ENCODE measurements at regions not wholly inside any gene's neighbourhood (a gene's known extent, or its start where the extent isn't known, plus 50 kb on each side); places are given as distances from the start of the nearest gene placed in this dataset.

GRCh38 chrX:25278341-25278740 lies 262.6 kb upstream of the ARX start:
- Histone ChIP-seq H3K4me2 (ENCODE audit: control insufficient read depth, insufficient read depth) (no peak overlapping the region), H3K9ac (ENCODE audit: control insufficient read depth, insufficient read depth, low read length) (no peak overlapping the region), H3K4me1 (ENCODE audit: control insufficient read depth, insufficient read depth, low read length) (no peaks in the 10 kb centered on the region), H3K9me3 (replicated peaks; ENCODE audit: control insufficient read depth, insufficient read depth, low read length) (no peaks in the 10 kb centered on the region), H3K36me3 (ENCODE audit: control insufficient read depth in 2 of 2, insufficient read depth in 2 of 2, low read length in 1 of 2) (no peaks in the 10 kb centered on the region), H3K4me3 (no peak overlapping the region), H3K27ac (ENCODE audit: control insufficient read depth, insufficient read depth) (no peak overlapping the region), H3K79me2 (ENCODE audit: control insufficient read depth, insufficient read depth, low read length) (no peaks in the 10 kb centered on the region), H2AFZ (ENCODE audit: control insufficient read depth, low read depth, low read length) (no peak overlapping the region), H4K20me1 (ENCODE audit: control insufficient read depth, insufficient read depth) (no peaks in the 10 kb centered on the region), H3K27me3 (replicated peaks in 1 of 2; ENCODE audit: control insufficient read depth in 2 of 2, insufficient read depth in 2 of 2, low read length in 1 of 2) (no peaks in the 10 kb centered on the region)
- intact Hi-C loops (cut with micrococcal nuclease; ENCODE audit: unreplicated experiment) (no loop called here), in situ Hi-C loops (cut with MboI) (no loop called here)
- TF ChIP-seq CREB1 (IDR thresholded peaks at IDR 0.05; ENCODE audit: low read depth) (no peak), TCF12 (IDR thresholded peaks at IDR 0.05; ENCODE audit: low read depth, low read length) (no peak), IRF5 (IDR thresholded peaks at IDR 0.05; ENCODE audit: borderline replicate concordance) (no peak), CREM (IDR thresholded peaks at IDR 0.05; ENCODE audit: low read depth) (no peak), ZNF384 (IDR thresholded peaks at IDR 0.05; ENCODE audit: borderline replicate concordance, low read depth, low read length) (no peak), WRNIP1 (IDR thresholded peaks at IDR 0.05; ENCODE audit: borderline replicate concordance, low read depth, low read length) (no peak), ZBED1 (IDR thresholded peaks at IDR 0.05; ENCODE audit: borderline replicate concordance) (no peak), RFX5 (IDR thresholded peaks at IDR 0.05; ENCODE audit: low read depth, low read length) (no peak), RELA (IDR thresholded peaks at IDR 0.05; ENCODE audit: borderline replicate concordance, partially characterized antibody) (no peak), HDAC2 (IDR thresholded peaks at IDR 0.05) (no peak)
- ATAC-seq, result no peak
- ChIA-PET SMC1A (ENCODE audit: uncharacterized antibody, unreplicated experiment) (no interaction called here), POLR2A (no interaction called here), RAD21 (ENCODE audit: unreplicated experiment) (no interaction called here), CTCF (no interaction called here)
- no peak for FAIRE-seq
- DNase-seq (ENCODE audit: low read depth, low spot score), result no peak
- BruUV-seq (replicated peaks), result no TSS peak

- in situ Hi-C loops (cut with MboI) (no loop called here), intact Hi-C loops (cut with micrococcal nuclease; ENCODE audit: unreplicated experiment) (no loop called here)
- no peak overlapping the region for H3K9ac ChIP-seq (ENCODE audit: control insufficient read depth, insufficient read depth, low read length)
- ChIA-PET CTCF (no interaction called here), POLR2A (no interaction called here), RAD21 (ENCODE audit: unreplicated experiment) (no interaction called here), SMC1A (ENCODE audit: uncharacterized antibody, unreplicated experiment) (no interaction called here)
- no peaks in the 10 kb centered on the region for H4K20me1 ChIP-seq (ENCODE audit: control insufficient read depth, insufficient read depth)
- ATAC-seq (no peak), FAIRE-seq (no peak), DNase-seq (ENCODE audit: low read depth, low spot score) (no peak)
- H3K79me2 ChIP-seq (ENCODE audit: control insufficient read depth, insufficient read depth, low read length), result no peaks in the 10 kb centered on the region
- no peak overlapping the region for H3K4me2 ChIP-seq (ENCODE audit: control insufficient read depth, insufficient read depth)
- no peak overlapping the region for H2AFZ ChIP-seq (ENCODE audit: control insufficient read depth, low read depth, low read length)
- H3K27ac ChIP-seq (ENCODE audit: control insufficient read depth, insufficient read depth), result no peak overlapping the region
- no TSS peak for BruUV-seq (replicated peaks)
- H3K36me3 ChIP-seq (ENCODE audit: control insufficient read depth in 2 of 2, insufficient read depth in 2 of 2, low read length in 1 of 2), result no peaks in the 10 kb centered on the region
- H3K27me3 ChIP-seq (replicated peaks in 1 of 2; ENCODE audit: control insufficient read depth in 2 of 2, insufficient read depth in 2 of 2, low read length in 1 of 2), result no peaks in the 10 kb centered on the region
- H3K9me3 ChIP-seq (replicated peaks; ENCODE audit: control insufficient read depth, insufficient read depth, low read length), result no peaks in the 10 kb centered on the region
- no peak overlapping the region for H3K4me3 ChIP-seq
- 54% methylated on average over 3 of the region's 3 CpGs for WGBS (ENCODE audit: insufficient coverage, insufficient replicate concordance, low lambda C conversion rate, missing lambda C conversion rate)
- no peaks in the 10 kb centered on the region for H3K4me1 ChIP-seq (ENCODE audit: control insufficient read depth, insufficient read depth, low read length)
- TF ChIP-seq MTA2 (IDR thresholded peaks at IDR 0.05; ENCODE audit: low read depth), result no peak
- TF ChIP-seq RB1 (IDR thresholded peaks at IDR 0.05; ENCODE audit: borderline replicate concordance), result no peak
- TF ChIP-seq POU2F2 (IDR thresholded peaks at IDR 0.05; ENCODE audit: borderline replicate concordance, low read depth, low read length), result no peak
- TF ChIP-seq, protein P1, sequence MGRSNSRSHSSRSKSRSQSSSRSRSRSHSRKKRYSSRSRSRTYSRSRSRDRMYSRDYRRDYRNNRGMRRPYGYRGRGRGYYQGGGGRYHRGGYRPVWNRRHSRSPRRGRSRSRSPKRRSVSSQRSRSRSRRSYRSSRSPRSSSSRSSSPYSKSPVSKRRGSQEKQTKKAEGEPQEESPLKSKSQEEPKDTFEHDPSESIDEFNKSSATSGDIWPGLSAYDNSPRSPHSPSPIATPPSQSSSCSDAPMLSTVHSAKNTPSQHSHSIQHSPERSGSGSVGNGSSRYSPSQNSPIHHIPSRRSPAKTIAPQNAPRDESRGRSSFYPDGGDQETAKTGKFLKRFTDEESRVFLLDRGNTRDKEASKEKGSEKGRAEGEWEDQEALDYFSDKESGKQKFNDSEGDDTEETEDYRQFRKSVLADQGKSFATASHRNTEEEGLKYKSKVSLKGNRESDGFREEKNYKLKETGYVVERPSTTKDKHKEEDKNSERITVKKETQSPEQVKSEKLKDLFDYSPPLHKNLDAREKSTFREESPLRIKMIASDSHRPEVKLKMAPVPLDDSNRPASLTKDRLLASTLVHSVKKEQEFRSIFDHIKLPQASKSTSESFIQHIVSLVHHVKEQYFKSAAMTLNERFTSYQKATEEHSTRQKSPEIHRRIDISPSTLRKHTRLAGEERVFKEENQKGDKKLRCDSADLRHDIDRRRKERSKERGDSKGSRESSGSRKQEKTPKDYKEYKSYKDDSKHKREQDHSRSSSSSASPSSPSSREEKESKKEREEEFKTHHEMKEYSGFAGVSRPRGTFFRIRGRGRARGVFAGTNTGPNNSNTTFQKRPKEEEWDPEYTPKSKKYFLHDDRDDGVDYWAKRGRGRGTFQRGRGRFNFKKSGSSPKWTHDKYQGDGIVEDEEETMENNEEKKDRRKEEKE (IDR thresholded peaks at IDR 0.05), result no peak
- TF ChIP-seq ESRRA (IDR thresholded peaks at IDR 0.05; ENCODE audit: low read length), result no peak
- TF ChIP-seq, protein P2, sequence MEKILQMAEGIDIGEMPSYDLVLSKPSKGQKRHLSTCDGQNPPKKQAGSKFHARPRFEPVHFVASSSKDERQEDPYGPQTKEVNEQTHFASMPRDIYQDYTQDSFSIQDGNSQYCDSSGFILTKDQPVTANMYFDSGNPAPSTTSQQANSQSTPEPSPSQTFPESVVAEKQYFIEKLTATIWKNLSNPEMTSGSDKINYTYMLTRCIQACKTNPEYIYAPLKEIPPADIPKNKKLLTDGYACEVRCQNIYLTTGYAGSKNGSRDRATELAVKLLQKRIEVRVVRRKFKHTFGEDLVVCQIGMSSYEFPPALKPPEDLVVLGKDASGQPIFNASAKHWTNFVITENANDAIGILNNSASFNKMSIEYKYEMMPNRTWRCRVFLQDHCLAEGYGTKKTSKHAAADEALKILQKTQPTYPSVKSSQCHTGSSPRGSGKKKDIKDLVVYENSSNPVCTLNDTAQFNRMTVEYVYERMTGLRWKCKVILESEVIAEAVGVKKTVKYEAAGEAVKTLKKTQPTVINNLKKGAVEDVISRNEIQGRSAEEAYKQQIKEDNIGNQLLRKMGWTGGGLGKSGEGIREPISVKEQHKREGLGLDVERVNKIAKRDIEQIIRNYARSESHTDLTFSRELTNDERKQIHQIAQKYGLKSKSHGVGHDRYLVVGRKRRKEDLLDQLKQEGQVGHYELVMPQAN (conservative IDR thresholded peaks at IDR 0.05), result no peak
Measured at GRCh38 chrX:25277574-25277973, 261.8 kb upstream of the ARX start.
